Stimulated activated CD4-positive, alpha-beta T cell treated with anti-CD3 and anti-CD28 coated beads, Interleukin-4, amount 100 ng/mL, for 24 hours (primary cell): ENCODE measurements at regions not wholly inside any gene's neighbourhood (a gene's known extent, or its start where the extent isn't known, plus 50 kb on each side); places are given as distances from the start of the nearest gene placed in this dataset.

Experiments
- DNase-seq: peaks from one replicate; pipeline ENCODE4 v3.0.0-alpha.2; 2020

DNA sequence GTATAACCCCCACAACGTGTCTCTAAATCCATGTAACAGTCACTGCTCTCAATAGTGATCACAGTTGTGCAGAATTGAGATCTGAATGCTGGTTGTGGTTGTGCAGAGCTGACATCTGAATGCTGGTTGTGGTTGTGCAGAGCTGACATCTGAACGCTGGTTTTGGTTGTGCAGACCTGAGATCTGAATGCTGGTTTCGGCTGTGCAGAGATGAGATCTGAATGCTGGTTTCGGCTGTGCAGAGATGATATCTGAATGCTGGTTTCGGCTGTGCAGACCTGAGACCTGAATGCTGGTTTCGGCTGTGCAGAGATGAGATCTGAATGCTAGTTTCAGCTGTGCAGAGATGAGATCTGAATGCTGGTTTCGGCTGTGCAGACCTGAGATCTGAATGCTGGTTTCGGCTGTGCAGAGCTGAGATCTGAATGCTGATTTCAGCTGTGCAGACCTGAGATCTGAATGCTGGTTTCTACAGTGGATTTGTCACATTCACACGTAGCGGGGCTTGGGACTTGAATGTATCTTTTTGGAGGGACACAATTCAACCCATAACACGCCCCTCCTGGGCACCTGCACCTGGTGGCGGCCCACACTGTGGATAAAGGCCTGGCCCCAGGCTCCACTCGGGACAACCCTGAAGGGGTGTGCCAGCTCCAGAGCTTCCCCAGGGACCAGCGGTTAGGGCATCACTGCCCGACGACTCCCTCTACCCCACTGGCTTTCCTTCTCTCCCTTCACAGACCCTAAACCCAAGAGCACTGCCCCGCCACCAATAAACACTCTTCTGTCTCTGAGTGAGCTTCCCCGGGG lies 51.1 kb upstream of the SLC66A3 start:
- DNase-seq = peak; percentile 61

DNA sequence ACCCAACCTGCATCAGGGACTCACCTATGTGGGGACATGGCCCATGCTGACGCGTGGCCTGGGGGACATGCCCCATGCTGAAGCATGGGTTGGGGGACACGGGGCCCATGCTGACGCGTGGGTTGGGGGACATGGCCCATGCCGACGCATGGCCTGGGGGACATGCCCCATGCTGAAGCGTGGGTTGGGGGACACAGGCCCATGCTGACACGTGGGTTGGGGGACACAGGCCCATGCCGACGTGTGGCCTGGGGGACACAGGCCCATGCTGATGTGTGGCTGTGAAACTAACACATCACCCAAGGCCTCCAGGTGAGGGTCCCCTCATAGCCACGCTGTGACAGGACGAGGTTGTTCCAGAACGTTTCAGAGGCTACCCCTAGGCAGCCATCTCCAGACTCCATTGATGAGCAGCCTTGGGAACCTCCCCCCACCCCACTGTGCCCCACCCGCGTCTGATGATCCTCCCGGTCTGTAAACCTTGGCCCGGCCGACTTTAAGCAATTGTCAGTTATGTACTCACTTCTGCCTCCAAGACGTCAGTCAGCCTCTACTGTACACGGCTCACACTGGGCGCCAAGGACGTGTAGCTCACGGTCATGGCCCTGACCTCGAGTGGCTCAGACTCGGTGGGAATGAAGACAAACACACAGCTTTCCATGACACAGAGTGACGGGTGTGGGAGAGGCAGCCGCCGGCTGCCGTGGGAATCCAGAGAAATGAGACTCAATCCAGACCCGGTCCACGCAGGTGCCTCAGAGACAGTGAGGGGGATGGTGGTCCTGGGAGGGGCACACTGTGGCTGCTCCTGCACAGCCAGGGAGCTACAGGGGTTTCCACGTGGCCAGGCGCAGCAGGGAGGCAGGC lies 50.2 kb upstream of the SLC66A3 start:
- DNase-seq = no peak
